OCI-LY3 (cell line): ENCODE measurements at regions not wholly inside any gene's neighbourhood (a gene's known extent, or its start where the extent isn't known, plus 50 kb on each side); places are given as distances from the start of the nearest gene placed in this dataset.

Source experiments
- CTCF ChIP-seq: fragments of 200-600, 300-600 bp; sonication (generic); IDR thresholded peaks from 2 replicates; pipeline ENCODE4 v1.5.1; 2014; ENCODE audit warnings: antibody characterized with exemption, low read length, low read depth
- EZH2phosphoT487 ChIP-seq: fragments of 200-600 bp; shearing (Covaris generic); IDR thresholded peaks from 2 replicates; pipeline ENCODE4 v1.6.1; 2018; ENCODE audit warnings: antibody characterized with exemption, mixed run types, low read depth

GRCh38 chr2:53434466-53434865, 333.1 kb upstream of the CHAC2 start:
- TF ChIP-seq CTCF (no peak), EZH2phosphoT487 (no peak)
